IMR-90 (cell line): ENCODE measurements at regions not wholly inside any gene's neighbourhood (a gene's known extent, or its start where the extent isn't known, plus 50 kb on each side); places are given as distances from the start of the nearest gene placed in this dataset.

ENCODE experiments used
- ATAC-seq: fragments of 200-7000 bp; cut with Tn5 transposase; 2 replicates; pipeline ENCODE4 v1.9.1; 2020; ENCODE audit warnings: low read depth, mild to moderate bottlenecking, moderate library complexity
- BruUV-seq: library from RNA; stranded (reverse); fragments of 400-500 nt; replicated peaks from 2 replicates; lab custom pipeline; 2021; lab: Mats Ljungman, UMichigan
- CTCF ChIA-PET: fragments of 300-600 bp; formaldehyde crosslinking; extraction: SDS; loops from one replicate; lab custom pipeline; 2021; ENCODE audit warnings: antibody characterized with exemption; lab: Yijun Ruan, JAX
- POLR2A ChIA-PET: fragments of 300-600 bp; sonication (Branson Sonifier 250); formaldehyde crosslinking; loops from one replicate; lab custom pipeline; 2022; ENCODE audit warnings: antibody characterized with exemption; ENCODE audit not compliant: unreplicated experiment; lab: Charles Lee
- DNase-seq: peaks from one replicate; pipeline ENCODE4 v3.0.0; 2013
- H2AFZ ChIP-seq: replicated peaks from 2 replicates; pipeline ENCODE3; 2013; ENCODE audit warnings: low read length, mild to moderate bottlenecking; ENCODE audit not compliant: poor library complexity
- H2AK5ac ChIP-seq: 2 replicates; pipeline ENCODE4 v1.6.1; 2013; ENCODE audit warnings: low read depth, low read length, inconsistent platforms
- H2AK9ac ChIP-seq: replicated peaks from 2 replicates; pipeline ENCODE3; 2013; ENCODE audit warnings: mild to moderate bottlenecking, low read depth, low read length, moderate library complexity; ENCODE audit not compliant: poor library complexity
- H2BK120ac ChIP-seq: 2 replicates; pipeline ENCODE4 v1.6.1; 2013; ENCODE audit warnings: low read depth, low read length, inconsistent platforms
- H2BK15ac ChIP-seq: 3 replicates; pipeline ENCODE4 v1.6.1; 2013; ENCODE audit warnings: low read depth, low read length, inconsistent platforms
- H2BK20ac ChIP-seq: 2 replicates; pipeline ENCODE4 v1.6.1; 2013; ENCODE audit warnings: low read depth, mild to moderate bottlenecking, inconsistent platforms, low read length, moderate library complexity
- H2BK5ac ChIP-seq: 2 replicates; pipeline ENCODE4 v1.6.1; 2013; ENCODE audit warnings: mild to moderate bottlenecking, low read depth, low read length, inconsistent platforms; ENCODE audit not compliant: poor library complexity, severe bottlenecking
- H3K14ac ChIP-seq: replicated peaks from 2 replicates; pipeline ENCODE4 v1.6.1; 2013; ENCODE audit warnings: low read depth, low read length, inconsistent platforms
- H3K18ac ChIP-seq: 2 replicates; pipeline ENCODE4 v1.6.1; 2013; ENCODE audit warnings: low read depth, low read length, control low read depth
- H3K23ac ChIP-seq: 2 replicates; pipeline ENCODE4 v1.6.1; 2013; ENCODE audit warnings: low read depth, low read length, inconsistent platforms
- H3K27ac ChIP-seq: 2 replicates; pipeline ENCODE4 v1.5.1; 2013; ENCODE audit warnings: mild to moderate bottlenecking, control low read depth, low read length; ENCODE audit not compliant: insufficient read depth
- H3K27me3 ChIP-seq: 2 replicates; pipeline ENCODE4 v1.6.1; 2013; ENCODE audit warnings: low read length; ENCODE audit not compliant: control insufficient read depth, insufficient read depth
- H3K36me3 ChIP-seq: 2 replicates; pipeline ENCODE4 v1.6.1; 2013; ENCODE audit warnings: low read length, mixed read lengths; ENCODE audit not compliant: control insufficient read depth, insufficient read depth
- H3K4ac ChIP-seq: 2 replicates; pipeline ENCODE4 v1.6.1; 2013; ENCODE audit warnings: low read depth, low read length, inconsistent platforms
- H3K4me1 ChIP-seq: 2 replicates; pipeline ENCODE4 v1.6.1; 2013; ENCODE audit warnings: low read length, mixed read lengths; ENCODE audit not compliant: control insufficient read depth, insufficient read depth
- H3K4me2 ChIP-seq: 2 replicates; pipeline ENCODE4 v1.6.1; 2013; ENCODE audit warnings: low read depth, mild to moderate bottlenecking, control low read depth, low read length, moderate library complexity
- H3K4me3 ChIP-seq: 2 replicates; pipeline ENCODE4 v1.5.1; 2013; ENCODE audit warnings: low read depth, mild to moderate bottlenecking, control low read depth, low read length, moderate library complexity; ENCODE audit not compliant: insufficient read depth
- H3K56ac ChIP-seq: 2 replicates; pipeline ENCODE4 v1.6.1; 2013; ENCODE audit warnings: low read length, inconsistent platforms; ENCODE audit not compliant: insufficient read depth; ENCODE audit errors: extremely low read depth
- H3K79me1 ChIP-seq, 2 experiments: 2 replicates each; pipeline ENCODE4 v1.6.1; 2013; ENCODE audit warnings: low read length in 2 of 2, inconsistent platforms in 1 of 2, low read depth in 1 of 2
- H3K9ac ChIP-seq: 2 replicates; pipeline ENCODE4 v1.6.1; 2013; ENCODE audit warnings: low read depth, low read length, control low read depth
- H3K9me1 ChIP-seq: 2 replicates; pipeline ENCODE4 v1.6.1; 2013; ENCODE audit warnings: low read length, inconsistent platforms; ENCODE audit not compliant: insufficient read depth
- H3K9me3 ChIP-seq: 2 replicates; pipeline ENCODE4 v1.6.1; 2013; ENCODE audit warnings: low read length; ENCODE audit not compliant: control insufficient read depth, insufficient read depth
- H4K20me1 ChIP-seq: 2 replicates; pipeline ENCODE4 v1.6.1; 2013; ENCODE audit warnings: low read length, inconsistent platforms; ENCODE audit not compliant: insufficient read depth
- H4K5ac ChIP-seq: 2 replicates; pipeline ENCODE4 v1.6.1; 2013; ENCODE audit warnings: mild to moderate bottlenecking, low read depth, low read length, control low read depth
- H4K8ac ChIP-seq, 2 experiments: 2 replicates each; pipeline ENCODE4 v1.6.1; 2013; ENCODE audit warnings: low read depth in 2 of 2, low read length in 2 of 2, control low read depth in 1 of 2, inconsistent platforms in 1 of 2
- H4K91ac ChIP-seq: 2 replicates; pipeline ENCODE4 v1.6.1; 2013; ENCODE audit warnings: low read depth, low read length, inconsistent platforms; ENCODE audit not compliant: insufficient read depth
- BHLHE40 ChIP-seq: fragments of 150-350 bp; IDR thresholded peaks from 2 replicates; pipeline ENCODE4 v1.6.1; 2016; ENCODE audit warnings: mild to moderate bottlenecking, low read depth, low read length
- CEBPB ChIP-seq: IDR thresholded peaks from 2 replicates; pipeline ENCODE4 v1.6.1; 2012; ENCODE audit warnings: low read depth, low read length, improper control_type of control experiment
- CHD1 ChIP-seq: IDR thresholded peaks from 2 replicates; pipeline ENCODE4 v1.6.1; 2012; ENCODE audit warnings: low read depth, low read length, improper control_type of control experiment
- FOS ChIP-seq: fragments of 150-350 bp; IDR thresholded peaks from 2 replicates; pipeline ENCODE4 v1.6.1; 2016; ENCODE audit warnings: low read depth, low read length
- MAFK ChIP-seq: IDR thresholded peaks from 2 replicates; pipeline ENCODE4 v1.6.1; 2012; ENCODE audit warnings: low read depth, low read length, improper control_type of control experiment
- MAZ ChIP-seq: IDR thresholded peaks from 2 replicates; pipeline ENCODE4 v1.6.1; 2012; ENCODE audit warnings: low read depth, mild to moderate bottlenecking, low read length, improper control_type of control experiment, moderate library complexity, borderline replicate concordance
- MXI1 ChIP-seq: IDR thresholded peaks from 2 replicates; pipeline ENCODE4 v1.6.1; 2012; ENCODE audit warnings: low read depth, mild to moderate bottlenecking, low read length, moderate library complexity, borderline replicate concordance
- NFE2L2 ChIP-seq: fragments of 150-350 bp; IDR thresholded peaks from 2 replicates; pipeline ENCODE4 v1.6.1; 2016; ENCODE audit warnings: low read depth, mild to moderate bottlenecking, low read length
- POLR2A ChIP-seq: IDR thresholded peaks from 2 replicates; pipeline ENCODE4 v1.6.1; 2012; ENCODE audit warnings: mild to moderate bottlenecking, low read depth, low read length
- RAD21 ChIP-seq: IDR thresholded peaks from 2 replicates; pipeline ENCODE4 v1.6.1; 2012; ENCODE audit warnings: low read length, improper control_type of control experiment
- RCOR1 ChIP-seq: IDR thresholded peaks from 2 replicates; pipeline ENCODE4 v1.6.1; 2012; ENCODE audit warnings: mild to moderate bottlenecking, low read length, improper control_type of control experiment; ENCODE audit not compliant: insufficient replicate concordance
- RFX5 ChIP-seq: IDR thresholded peaks from 2 replicates; pipeline ENCODE4 v1.8.0; 2012; ENCODE audit warnings: low read depth, mild to moderate bottlenecking, low read length, moderate library complexity
- SMC3 ChIP-seq: fragments of 150-350 bp; IDR thresholded peaks from 2 replicates; pipeline ENCODE4 v1.6.1; 2016; ENCODE audit warnings: low read depth, mild to moderate bottlenecking, antibody characterized with exemption, low read length, moderate library complexity
- WGBS, 2 experiments: methylation state at CpG; one replicate each; pipeline versions ENCODE4 v1.1.5 to v1.1.7; 2013; ENCODE audit warnings: missing lambda C conversion rate in 2 of 2; ENCODE audit not compliant: insufficient read length in 1 of 2; ENCODE audit errors: extremely low coverage in 2 of 2; 5-methylcytosine and 5-hydroxymethylcytosine counted together
- dilution Hi-C: fragments of 300-500 bp; cut with HindIII; formaldehyde crosslinking; loops from one replicate; pipeline ENCODE4 v1.14.3; 2018; ENCODE audit warnings: low sequenced_read_pairs; ENCODE audit not compliant: unreplicated experiment
- in situ Hi-C: fragments of 300-500 bp; cut with MboI; formaldehyde crosslinking; loops from 3 replicates; pipeline ENCODE4 v1.14.3; 2019; ENCODE audit warnings: low sequenced_read_pairs, inconsistent platforms, mixed read lengths
- intact Hi-C: fragments of 100-400 bp; cut with micrococcal nuclease; formaldehyde crosslinking; loops from 2 replicates; pipeline ENCODE4 v1.10.0; 2022
- TF ChIP-seq, protein P1 (sequence below): fragments of 150-350 bp; IDR thresholded peaks from 2 replicates; pipeline ENCODE4 v1.6.1; 2016; ENCODE audit warnings: low read depth, mild to moderate bottlenecking, low read length, moderate library complexity, borderline replicate concordance
- TF ChIP-seq, protein P2 (sequence below): conservative IDR thresholded peaks from 2 replicates; pipeline ENCODE4 v1.5.1; 2012; ENCODE audit warnings: mild to moderate bottlenecking, low read depth, low read length, improper control_type of control experiment
- TF ChIP-seq, protein P3 (sequence below): fragments of 150-350 bp; IDR thresholded peaks from 2 replicates; pipeline ENCODE4 v1.6.1; 2017; ENCODE audit warnings: mild to moderate bottlenecking, antibody characterized with exemption, low read length, low read depth

DNA sequence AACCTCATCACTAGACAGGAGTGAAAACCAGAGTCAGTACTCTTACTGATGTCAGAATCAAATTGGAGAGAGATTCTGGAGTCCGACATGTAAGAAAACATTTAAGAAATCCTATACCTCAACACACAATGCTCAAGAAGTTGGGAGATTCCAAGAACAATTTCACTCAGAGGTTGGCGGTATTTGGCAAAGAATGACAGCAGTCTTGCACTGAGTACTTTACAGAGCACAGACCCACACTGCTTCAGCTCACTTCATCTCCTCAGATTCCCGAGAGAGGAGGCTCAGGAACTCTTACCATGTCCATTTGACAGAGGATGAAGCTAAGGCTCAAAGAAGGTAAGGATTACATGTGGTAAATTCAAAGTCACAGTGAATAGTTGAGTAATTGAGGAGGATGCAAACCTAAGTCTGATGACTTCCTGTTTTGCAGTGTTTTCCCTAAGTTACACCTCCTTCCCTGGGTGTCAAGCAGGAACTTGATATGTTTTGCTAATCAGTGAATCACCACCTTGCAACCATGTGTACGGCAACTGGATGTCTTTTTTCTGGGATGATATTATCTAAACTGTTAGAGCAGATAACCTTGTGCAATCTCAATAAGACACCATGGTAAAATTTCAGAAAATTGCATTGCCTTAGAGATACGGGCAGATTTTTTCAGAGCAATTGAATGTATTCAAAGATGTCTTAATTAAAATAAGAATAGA, 61.3 kb upstream of the MME start:
- WGBS, 2 experiments: no CpG with 5 or more reads among the region's 5 CpGs
- Histone ChIP-seq H3K9me1 (no peaks in the 10 kb centered on the region), H2AK9ac (no peak overlapping the region), H2BK15ac (peak overlapping the region; percentile 24; the same call in 1 of the 3 replicates), H3K27ac (no peak overlapping the region), H3K4ac (no peak overlapping the region), H3K14ac (0 out of 2 replicates have a peak overlapping the region, but pooled peaks have one; percentile 58), H3K9me3 (no peaks in the 10 kb centered on the region), H2AFZ (no peak overlapping the region), H3K4me2 (no peak overlapping the region), H3K4me1 (peaks cover 2% of the 10 kb centered on the region; the same call in 1 of the 2 replicates), H4K20me1 (no peaks in the 10 kb centered on the region), H3K4me3 (no peak overlapping the region), H3K36me3 (no peaks in the 10 kb centered on the region), H3K56ac (no peak overlapping the region), H3K9ac (no peak overlapping the region), H2AK5ac (0 out of 2 replicates have a peak overlapping the region, but pooled peaks have one; percentile 0), H2BK5ac (no peak overlapping the region), H2BK20ac (no peak overlapping the region), H4K8ac (no peak overlapping the region), H4K5ac (no peak overlapping the region; the same call in 1 of the 2 replicates), H4K91ac (no peak overlapping the region), H3K27me3 (no peaks in the 10 kb centered on the region), H3K79me1 (no peaks in the 10 kb centered on the region), H3K18ac (no peak overlapping the region; the same call in 1 of the 2 replicates), H3K23ac (no peak overlapping the region), H2BK120ac (no peak overlapping the region)
- in situ Hi-C loops: no loop called here
- CTCF ChIA-PET: no interaction called here
- DNase-seq (no peak), ATAC-seq (no peak)
- POLR2A ChIA-PET: no interaction called here
- TF ChIP-seq BHLHE40 (no peak), MAFK (no peak), CEBPB (no peak), RCOR1 (no peak), POLR2A (no peak), RFX5 (no peak), MXI1 (no peak), MAZ (no peak), NFE2L2 (no peak), RAD21 (no peak), FOS (no peak), CHD1 (no peak), SMC3 (no peak)
- TF ChIP-seq, protein P1, sequence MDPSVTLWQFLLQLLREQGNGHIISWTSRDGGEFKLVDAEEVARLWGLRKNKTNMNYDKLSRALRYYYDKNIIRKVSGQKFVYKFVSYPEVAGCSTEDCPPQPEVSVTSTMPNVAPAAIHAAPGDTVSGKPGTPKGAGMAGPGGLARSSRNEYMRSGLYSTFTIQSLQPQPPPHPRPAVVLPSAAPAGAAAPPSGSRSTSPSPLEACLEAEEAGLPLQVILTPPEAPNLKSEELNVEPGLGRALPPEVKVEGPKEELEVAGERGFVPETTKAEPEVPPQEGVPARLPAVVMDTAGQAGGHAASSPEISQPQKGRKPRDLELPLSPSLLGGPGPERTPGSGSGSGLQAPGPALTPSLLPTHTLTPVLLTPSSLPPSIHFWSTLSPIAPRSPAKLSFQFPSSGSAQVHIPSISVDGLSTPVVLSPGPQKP: no peak
- TF ChIP-seq, protein P2, sequence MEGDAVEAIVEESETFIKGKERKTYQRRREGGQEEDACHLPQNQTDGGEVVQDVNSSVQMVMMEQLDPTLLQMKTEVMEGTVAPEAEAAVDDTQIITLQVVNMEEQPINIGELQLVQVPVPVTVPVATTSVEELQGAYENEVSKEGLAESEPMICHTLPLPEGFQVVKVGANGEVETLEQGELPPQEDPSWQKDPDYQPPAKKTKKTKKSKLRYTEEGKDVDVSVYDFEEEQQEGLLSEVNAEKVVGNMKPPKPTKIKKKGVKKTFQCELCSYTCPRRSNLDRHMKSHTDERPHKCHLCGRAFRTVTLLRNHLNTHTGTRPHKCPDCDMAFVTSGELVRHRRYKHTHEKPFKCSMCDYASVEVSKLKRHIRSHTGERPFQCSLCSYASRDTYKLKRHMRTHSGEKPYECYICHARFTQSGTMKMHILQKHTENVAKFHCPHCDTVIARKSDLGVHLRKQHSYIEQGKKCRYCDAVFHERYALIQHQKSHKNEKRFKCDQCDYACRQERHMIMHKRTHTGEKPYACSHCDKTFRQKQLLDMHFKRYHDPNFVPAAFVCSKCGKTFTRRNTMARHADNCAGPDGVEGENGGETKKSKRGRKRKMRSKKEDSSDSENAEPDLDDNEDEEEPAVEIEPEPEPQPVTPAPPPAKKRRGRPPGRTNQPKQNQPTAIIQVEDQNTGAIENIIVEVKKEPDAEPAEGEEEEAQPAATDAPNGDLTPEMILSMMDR: no peak
- TF ChIP-seq, protein P3, sequence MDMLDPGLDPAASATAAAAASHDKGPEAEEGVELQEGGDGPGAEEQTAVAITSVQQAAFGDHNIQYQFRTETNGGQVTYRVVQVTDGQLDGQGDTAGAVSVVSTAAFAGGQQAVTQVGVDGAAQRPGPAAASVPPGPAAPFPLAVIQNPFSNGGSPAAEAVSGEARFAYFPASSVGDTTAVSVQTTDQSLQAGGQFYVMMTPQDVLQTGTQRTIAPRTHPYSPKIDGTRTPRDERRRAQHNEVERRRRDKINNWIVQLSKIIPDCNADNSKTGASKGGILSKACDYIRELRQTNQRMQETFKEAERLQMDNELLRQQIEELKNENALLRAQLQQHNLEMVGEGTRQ: no peak
- dilution Hi-C loops: no loop called here
- no TSS peak for BruUV-seq
- intact Hi-C loops: no loop called here
